Trophoblast cell (in vitro differentiated cells and primary cell): ENCODE measurements at regions not wholly inside any gene's neighbourhood (a gene's known extent, or its start where the extent isn't known, plus 50 kb on each side); places are given as distances from the start of the nearest gene placed in this dataset.

ENCODE experiments used
- DNase-seq, 2 donors: peaks; one replicate each; pipeline ENCODE4 v3.0.0-alpha.2; 2016
- H2AFZ ChIP-seq: 2 replicates; pipeline ENCODE4 v1.6.1; 2013; ENCODE audit warnings: low read length, moderate library complexity, mild to moderate bottlenecking; ENCODE audit not compliant: insufficient read depth, poor library complexity
- H2AK5ac ChIP-seq: 2 replicates; pipeline ENCODE4 v1.6.1; 2013; ENCODE audit warnings: mild to moderate bottlenecking, low read length
- H2BK120ac ChIP-seq: 2 replicates; pipeline ENCODE4 v1.6.1; 2013; ENCODE audit warnings: low read length, mild to moderate bottlenecking, moderate library complexity; ENCODE audit not compliant: insufficient read depth, poor library complexity
- H2BK12ac ChIP-seq: 2 replicates; pipeline ENCODE4 v1.6.1; 2013; ENCODE audit warnings: mild to moderate bottlenecking, low read length, moderate library complexity
- H2BK5ac ChIP-seq: 2 replicates; pipeline ENCODE4 v1.6.1; 2013; ENCODE audit warnings: low read length, low read depth, moderate library complexity, mild to moderate bottlenecking; ENCODE audit not compliant: poor library complexity
- H3K14ac ChIP-seq: 2 replicates; pipeline ENCODE4 v1.6.1; 2013; ENCODE audit warnings: mild to moderate bottlenecking, low read length
- H3K18ac ChIP-seq: 2 replicates; pipeline ENCODE4 v1.6.1; 2013; ENCODE audit warnings: mild to moderate bottlenecking, low read length
- H3K23ac ChIP-seq: 2 replicates; pipeline ENCODE4 v1.6.1; 2013; ENCODE audit warnings: low read length
- H3K27ac ChIP-seq: 2 replicates; pipeline ENCODE4 v1.5.1; 2013; ENCODE audit warnings: low read depth, mild to moderate bottlenecking, inconsistent platforms, low read length, moderate library complexity
- H3K27me3 ChIP-seq: 2 replicates; pipeline ENCODE4 v1.6.1; 2013; ENCODE audit warnings: inconsistent platforms, mild to moderate bottlenecking, low read length, moderate library complexity; ENCODE audit not compliant: insufficient read depth
- H3K36me3 ChIP-seq, 2 experiments: 1 replicate in 1 of 2; 2 replicates in 1 of 2; pipeline ENCODE4 v1.6.1; 2013; ENCODE audit warnings: low read length in 2 of 2, mild to moderate bottlenecking in 2 of 2, moderate library complexity in 1 of 2; ENCODE audit not compliant: insufficient read depth in 2 of 2, control insufficient read depth in 1 of 2
- H3K4ac ChIP-seq: 2 replicates; pipeline ENCODE4 v1.6.1; 2013; ENCODE audit warnings: low read depth, mild to moderate bottlenecking, low read length, moderate library complexity
- H3K4me1 ChIP-seq, 2 experiments: 1 replicate in 1 of 2; 2 replicates in 1 of 2; pipeline ENCODE4 v1.6.1; 2013; ENCODE audit warnings: low read length in 2 of 2, mild to moderate bottlenecking in 2 of 2, moderate library complexity in 1 of 2; ENCODE audit not compliant: insufficient read depth in 2 of 2, control insufficient read depth in 1 of 2
- H3K4me2 ChIP-seq: 2 replicates; pipeline ENCODE4 v1.6.1; 2013; ENCODE audit warnings: inconsistent platforms, mild to moderate bottlenecking, low read length, moderate library complexity
- H3K4me3 ChIP-seq: 2 replicates; pipeline ENCODE4 v1.5.1; 2013; ENCODE audit warnings: mild to moderate bottlenecking, low read depth, low read length, inconsistent platforms
- H3K79me1 ChIP-seq: one replicate; pipeline ENCODE4 v1.6.1; 2013; ENCODE audit warnings: low read length
- H3K79me2 ChIP-seq: 2 replicates; pipeline ENCODE4 v1.6.1; 2013; ENCODE audit warnings: low read length, mild to moderate bottlenecking; ENCODE audit not compliant: control insufficient read depth, insufficient read depth, poor library complexity
- H3K9ac ChIP-seq: 2 replicates; pipeline ENCODE4 v1.6.1; 2013; ENCODE audit warnings: mild to moderate bottlenecking, low read length
- H3K9me3 ChIP-seq: 2 replicates; pipeline ENCODE4 v1.6.1; 2013; ENCODE audit warnings: low read depth, mild to moderate bottlenecking, control low read depth, inconsistent platforms, low read length; ENCODE audit not compliant: insufficient read depth
- H4K12ac ChIP-seq: 2 replicates; pipeline ENCODE4 v1.6.1; 2013; ENCODE audit warnings: low read depth, mild to moderate bottlenecking, low read length, moderate library complexity
- H4K8ac ChIP-seq: 2 replicates; pipeline ENCODE4 v1.6.1; 2013; ENCODE audit warnings: low read depth, mild to moderate bottlenecking, low read length, moderate library complexity
- H4K91ac ChIP-seq: one replicate; pipeline ENCODE4 v1.6.1; 2013; ENCODE audit warnings: low read depth, mild to moderate bottlenecking, low read length, moderate library complexity
- WGBS: extraction: QIAGEN DNeasy Blood & Tissue Kit; methylation state at CpG from one replicate; pipeline ENCODE4 v1.1.7; 2013; ENCODE audit warnings: missing lambda C conversion rate; ENCODE audit not compliant: insufficient read length, insufficient coverage; ENCODE audit errors: extremely low coverage; 5-methylcytosine and 5-hydroxymethylcytosine counted together

DNA sequence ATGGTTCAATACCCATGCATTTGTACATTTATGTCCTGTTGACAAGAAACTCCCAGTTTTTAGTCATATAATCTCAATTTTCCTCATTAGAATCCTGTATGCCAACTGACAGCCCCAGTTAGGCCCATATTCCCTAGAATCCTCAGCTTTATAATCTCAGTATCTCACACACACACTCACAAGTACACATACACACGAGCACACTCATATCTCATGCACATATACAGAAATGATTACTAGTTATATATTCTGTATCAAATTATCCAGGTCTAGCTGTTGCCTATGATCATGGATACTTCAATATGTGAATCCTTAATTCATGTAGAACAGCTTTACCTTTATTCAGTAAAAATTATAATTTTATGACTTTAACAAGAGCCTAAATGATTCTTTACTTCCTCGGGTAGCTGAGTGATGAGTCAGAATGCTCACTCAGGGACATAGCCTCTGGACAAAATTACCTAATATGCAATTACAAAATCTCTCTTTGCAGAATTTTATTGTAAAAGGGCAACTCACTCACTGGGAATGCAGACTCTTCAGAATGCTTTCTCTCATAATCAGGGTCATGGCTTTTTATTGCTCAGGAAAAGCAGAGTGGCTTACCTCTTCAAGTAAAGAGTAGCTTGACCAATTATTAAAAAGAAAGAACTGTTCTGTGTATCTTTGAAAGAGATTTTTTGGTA, 193.6 kb upstream of the PIK3C3 start:
- Histone ChIP-seq H4K91ac (no peak overlapping the region), H4K8ac (no peak overlapping the region), H2BK5ac (no peak overlapping the region), H3K4me3 (no peak overlapping the region), H3K9me3 (no peaks in the 10 kb centered on the region), H2AK5ac (no peak overlapping the region), H2BK120ac (no peak overlapping the region), H2AFZ (no peak overlapping the region), H3K4me1 (no peaks in the 10 kb centered on the region), H2BK12ac (no peak overlapping the region), H4K12ac (no peak overlapping the region), H3K27me3 (no peaks in the 10 kb centered on the region), H3K14ac (no peak overlapping the region), H3K4me2 (no peak overlapping the region), H3K27ac (no peak overlapping the region), H3K79me1 (no peaks in the 10 kb centered on the region), H3K79me2 (no peaks in the 10 kb centered on the region), H3K18ac (no peak overlapping the region), H3K4ac (no peak overlapping the region), H3K36me3 (no peaks in the 10 kb centered on the region), H3K9ac (no peak overlapping the region), H3K23ac (no peak overlapping the region)
- peak; percentile 44 to 98 for DNase-seq
- no CpG with 5 or more reads among the region's 2 CpGs for WGBS

DNA sequence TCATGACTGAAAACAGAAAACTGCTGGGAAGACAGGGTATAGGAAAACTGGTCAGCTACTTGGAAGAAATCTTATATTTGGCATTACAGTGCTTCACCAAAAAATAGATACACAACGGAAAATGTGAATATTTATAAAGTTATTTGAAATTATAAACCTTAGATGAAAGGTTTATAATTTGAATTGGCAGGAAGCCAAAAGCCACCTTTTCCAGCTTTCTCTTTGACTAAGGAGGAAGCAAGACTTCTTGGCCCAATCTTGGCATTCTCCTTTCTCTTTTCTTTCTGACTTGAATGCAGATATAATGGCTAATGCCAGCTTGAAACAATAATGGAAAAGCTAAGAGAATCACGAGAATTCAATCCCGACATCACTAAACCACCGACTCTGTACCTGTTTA, 196.5 kb upstream of the PIK3C3 start:
- Histone ChIP-seq H3K4me2 (no peak overlapping the region), H4K12ac (no peak overlapping the region), H3K23ac (no peak overlapping the region), H3K79me1 (no peaks in the 10 kb centered on the region), H2BK120ac (no peak overlapping the region), H2BK12ac (no peak overlapping the region), H3K79me2 (no peaks in the 10 kb centered on the region), H3K4me1 (no peaks in the 10 kb centered on the region), H3K18ac (no peak overlapping the region), H3K27me3 (no peaks in the 10 kb centered on the region), H3K4ac (no peak overlapping the region), H3K9me3 (no peaks in the 10 kb centered on the region), H2BK5ac (no peak overlapping the region), H3K4me3 (no peak overlapping the region), H4K91ac (no peak overlapping the region), H3K27ac (no peak overlapping the region), H2AFZ (no peak overlapping the region), H3K36me3 (no peaks in the 10 kb centered on the region), H4K8ac (no peak overlapping the region), H3K9ac (no peak overlapping the region), H2AK5ac (no peak overlapping the region), H3K14ac (no peak overlapping the region)
- no CpG with 5 or more reads among the region's 4 CpGs for WGBS
- no peak for DNase-seq

DNA sequence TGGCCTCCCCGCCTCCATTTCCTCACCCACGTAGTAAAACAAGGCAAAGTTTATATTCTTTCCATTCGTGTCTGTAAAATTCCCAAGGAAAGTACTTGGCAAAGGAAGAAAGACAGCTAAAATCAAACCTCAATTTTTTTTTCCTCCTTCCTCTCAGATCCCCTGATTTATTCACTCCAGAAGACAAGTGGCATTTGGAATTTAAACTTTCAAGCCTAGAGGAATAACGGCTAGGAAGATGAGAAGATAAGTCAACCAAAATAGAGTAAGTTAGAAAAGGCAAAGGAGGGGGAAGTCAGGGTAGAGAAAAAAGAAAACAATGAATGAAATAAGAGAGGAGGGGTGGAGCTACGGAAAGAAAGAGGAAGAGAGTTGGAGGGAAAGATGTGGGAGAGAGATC, 198.9 kb upstream of the PIK3C3 start:
- Histone ChIP-seq H2BK5ac (no peak overlapping the region), H3K4ac (no peak overlapping the region), H3K14ac (no peak overlapping the region), H3K18ac (no peak overlapping the region), H4K91ac (no peak overlapping the region), H2BK120ac (no peak overlapping the region), H3K4me2 (no peak overlapping the region), H3K27me3 (no peaks in the 10 kb centered on the region), H2AK5ac (no peak overlapping the region), H3K4me1 (no peaks in the 10 kb centered on the region), H3K36me3 (no peaks in the 10 kb centered on the region), H3K4me3 (no peak overlapping the region), H2AFZ (no peak overlapping the region), H3K79me1 (no peaks in the 10 kb centered on the region), H3K79me2 (no peaks in the 10 kb centered on the region), H2BK12ac (no peak overlapping the region), H4K12ac (no peak overlapping the region), H4K8ac (no peak overlapping the region), H3K9me3 (no peaks in the 10 kb centered on the region), H3K9ac (no peak overlapping the region), H3K23ac (no peak overlapping the region), H3K27ac (no peak overlapping the region)
- no peak for DNase-seq
- 100% methylated on average over 1 of the region's 5 CpGs for WGBS

DNA sequence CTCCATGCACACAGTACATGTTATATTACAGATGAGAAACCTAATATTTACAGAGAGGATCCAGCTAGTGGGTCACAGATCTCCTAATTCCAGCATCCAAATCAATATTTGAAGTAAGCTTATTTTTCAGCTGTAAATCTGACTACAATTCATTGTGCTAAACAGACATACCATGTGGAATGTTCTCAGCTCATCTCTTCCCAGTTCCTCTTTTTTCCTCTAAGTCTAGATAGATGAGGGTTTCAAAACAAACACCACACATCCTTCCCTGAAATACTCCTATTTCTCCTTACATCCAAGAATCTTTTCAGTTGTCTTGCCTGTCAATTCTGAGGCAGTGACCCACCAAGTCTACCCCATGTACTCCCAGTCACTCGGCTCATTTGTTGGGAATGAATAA, 200.7 kb upstream of the PIK3C3 start:
- Histone ChIP-seq H3K4ac (no peak overlapping the region), H3K9ac (no peak overlapping the region), H2BK12ac (no peak overlapping the region), H3K27me3 (no peaks in the 10 kb centered on the region), H3K4me2 (no peak overlapping the region), H3K4me1 (no peaks in the 10 kb centered on the region), H2AK5ac (no peak overlapping the region), H4K8ac (no peak overlapping the region), H2AFZ (no peak overlapping the region), H3K23ac (no peak overlapping the region), H2BK5ac (no peak overlapping the region), H3K4me3 (no peak overlapping the region), H4K91ac (no peak overlapping the region), H2BK120ac (no peak overlapping the region), H3K36me3 (no peaks in the 10 kb centered on the region), H3K79me2 (no peaks in the 10 kb centered on the region), H3K79me1 (no peaks in the 10 kb centered on the region), H3K18ac (no peak overlapping the region), H3K14ac (no peak overlapping the region), H3K27ac (no peak overlapping the region), H4K12ac (no peak overlapping the region), H3K9me3 (no peaks in the 10 kb centered on the region)
- no peak for DNase-seq
- no CpG with 5 or more reads among the region's 1 CpG for WGBS
